SK-N-MC (cell line): ENCODE measurements at regions not wholly inside any gene's neighbourhood (a gene's known extent, or its start where the extent isn't known, plus 50 kb on each side); places are given as distances from the start of the nearest gene placed in this dataset.

ENCODE experiments used
- EZH2 ChIP-seq: fragments of 200-600 bp; sonication (generic); IDR thresholded peaks from one replicate; pipeline ENCODE4 v1.6.1; 2017; ENCODE audit warnings: antibody characterized with exemption
- POLR2AphosphoS5 ChIP-seq: IDR thresholded peaks from 2 replicates; pipeline ENCODE4 v1.6.1; 2012; ENCODE audit warnings: mild to moderate bottlenecking, low read depth, low read length, borderline replicate concordance

DNA sequence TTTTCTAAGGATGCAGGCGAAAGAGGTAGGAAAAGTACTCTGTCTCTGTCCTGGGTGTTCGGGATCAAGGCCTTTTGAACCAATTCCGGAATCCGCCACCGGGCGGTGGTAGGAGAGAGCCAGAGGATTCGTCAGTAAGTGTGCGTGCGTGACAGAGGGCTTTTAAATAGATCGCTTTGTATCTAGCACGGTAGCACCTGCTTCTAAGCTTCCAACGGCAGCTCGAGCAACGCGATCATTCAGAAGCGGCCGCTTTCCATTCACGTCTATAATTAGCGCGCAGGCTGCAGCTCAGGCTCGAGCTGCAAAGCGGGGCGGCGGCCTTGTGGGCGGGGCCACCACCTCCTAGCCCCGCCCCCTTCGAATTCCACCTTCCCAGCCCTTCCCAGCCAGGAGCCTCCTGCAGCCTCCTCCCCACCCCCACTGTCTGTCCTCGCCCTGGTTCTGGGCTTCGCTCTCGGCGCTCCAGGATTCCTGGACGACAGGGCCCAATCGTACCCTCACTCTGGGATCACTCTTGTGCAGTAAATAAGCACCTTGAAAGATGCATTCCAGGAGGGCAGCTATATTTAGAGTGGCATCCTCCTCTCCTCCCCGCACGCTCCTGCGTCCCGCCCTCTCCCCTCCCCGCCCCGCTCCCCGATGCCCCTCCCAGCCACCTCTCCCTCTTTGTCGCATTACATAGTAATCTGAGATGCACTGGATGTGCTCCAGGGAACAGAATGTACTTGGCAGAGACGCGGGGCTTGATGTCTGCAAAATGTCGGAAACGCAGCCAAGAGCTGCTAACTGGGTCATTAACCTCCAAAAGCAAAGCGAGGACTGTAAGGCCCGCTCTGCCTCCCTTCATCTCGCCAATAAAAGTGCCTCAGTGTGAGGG, 224.1 kb upstream of the TPRG1 start:
- TF ChIP-seq EZH2 (no peak), POLR2AphosphoS5 (peak; percentile 69)
